Sigmoid colon (tissue), 4 donors: ENCODE measurements at regions not wholly inside any gene's neighbourhood (a gene's known extent, or its start where the extent isn't known, plus 50 kb on each side); places are given as distances from the start of the nearest gene placed in this dataset.

Experiments used
- EP300 ChIP-seq, 4 donors: sonication (generic); formaldehyde crosslinking; IDR thresholded peaks; one replicate each; pipeline ENCODE4 v1.6.1; 2017; ENCODE audit warnings: antibody characterized with exemption in 4 of 4
- POLR2A ChIP-seq, 2 donors: fragments of 450-650 bp; IDR thresholded peaks; one replicate each; pipeline ENCODE4 v1.6.1; 2016; ENCODE audit warnings: antibody characterized with exemption in 2 of 2, mild to moderate bottlenecking in 2 of 2, moderate library complexity in 2 of 2
- POLR2AphosphoS5 ChIP-seq, 4 donors: sonication (generic); formaldehyde crosslinking; IDR thresholded peaks; one replicate each; pipeline ENCODE4 v1.6.1; 2017; ENCODE audit warnings: antibody characterized with exemption in 4 of 4
- TF ChIP-seq, protein P1 (sequence below), 4 experiments: fragments of 450-650 bp in 3 of 4; fragments of 200-600 bp in 1 of 4; IDR thresholded peaks; one replicate each; pipeline ENCODE4 v1.5.1; 2016 to 2019; ENCODE audit warnings: antibody characterized with exemption in 4 of 4, mild to moderate bottlenecking in 3 of 4, moderate library complexity in 2 of 4

DNA sequence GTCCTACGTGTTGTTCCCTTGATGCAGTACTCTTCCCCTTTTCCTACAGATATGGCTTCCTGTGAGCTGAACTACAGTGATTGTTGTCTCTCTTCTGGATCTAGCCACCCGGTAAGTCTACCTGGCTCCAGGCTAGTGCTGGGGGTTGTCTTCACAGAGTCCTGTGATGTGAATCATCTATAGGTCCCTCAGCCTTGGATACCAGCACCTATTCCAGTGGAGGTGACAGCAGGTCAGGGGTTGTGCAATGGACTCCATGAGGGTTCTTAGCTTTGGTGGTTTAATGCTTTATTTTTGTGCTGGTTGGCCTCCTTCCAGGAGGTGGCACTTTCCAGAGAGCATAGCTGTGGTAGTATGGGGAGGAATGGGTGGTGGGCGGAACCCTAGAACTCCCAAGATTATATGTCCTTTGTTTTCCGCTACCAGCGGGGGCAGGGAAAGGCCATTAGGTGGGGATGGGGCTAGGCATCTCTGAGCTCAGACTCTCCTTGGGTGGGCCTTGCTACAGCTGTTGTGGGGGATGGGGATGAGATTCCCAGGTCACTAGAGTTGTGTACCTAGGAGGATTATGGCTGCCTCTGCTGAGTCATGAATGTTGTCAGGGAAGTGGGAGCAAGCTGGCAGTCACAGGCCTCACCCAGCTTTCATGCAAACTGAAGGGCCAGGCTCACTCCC, 121.4 kb upstream of the ANKRD50 start:
- TF ChIP-seq, protein P1, sequence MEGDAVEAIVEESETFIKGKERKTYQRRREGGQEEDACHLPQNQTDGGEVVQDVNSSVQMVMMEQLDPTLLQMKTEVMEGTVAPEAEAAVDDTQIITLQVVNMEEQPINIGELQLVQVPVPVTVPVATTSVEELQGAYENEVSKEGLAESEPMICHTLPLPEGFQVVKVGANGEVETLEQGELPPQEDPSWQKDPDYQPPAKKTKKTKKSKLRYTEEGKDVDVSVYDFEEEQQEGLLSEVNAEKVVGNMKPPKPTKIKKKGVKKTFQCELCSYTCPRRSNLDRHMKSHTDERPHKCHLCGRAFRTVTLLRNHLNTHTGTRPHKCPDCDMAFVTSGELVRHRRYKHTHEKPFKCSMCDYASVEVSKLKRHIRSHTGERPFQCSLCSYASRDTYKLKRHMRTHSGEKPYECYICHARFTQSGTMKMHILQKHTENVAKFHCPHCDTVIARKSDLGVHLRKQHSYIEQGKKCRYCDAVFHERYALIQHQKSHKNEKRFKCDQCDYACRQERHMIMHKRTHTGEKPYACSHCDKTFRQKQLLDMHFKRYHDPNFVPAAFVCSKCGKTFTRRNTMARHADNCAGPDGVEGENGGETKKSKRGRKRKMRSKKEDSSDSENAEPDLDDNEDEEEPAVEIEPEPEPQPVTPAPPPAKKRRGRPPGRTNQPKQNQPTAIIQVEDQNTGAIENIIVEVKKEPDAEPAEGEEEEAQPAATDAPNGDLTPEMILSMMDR (IDR thresholded peaks at IDR 0.05), result no peak
- TF ChIP-seq POLR2AphosphoS5 (IDR thresholded peaks at IDR 0.05) (no peak), EP300 (IDR thresholded peaks at IDR 0.05) (no peak), POLR2A (IDR thresholded peaks at IDR 0.05) (no peak)
